NB4 (cell line): ENCODE measurements at regions not wholly inside any gene's neighbourhood (a gene's known extent, or its start where the extent isn't known, plus 50 kb on each side); places are given as distances from the start of the nearest gene placed in this dataset.
"Not testable (repeated sequence)": the region's sequence is repeated elsewhere in the genome, so short reads cannot be mapped to it uniquely, and the experiment has no call there.

ENCODE experiments used
- DNase-seq: peaks from one replicate; pipeline ENCODE4 v3.0.0; 2010; ENCODE audit warnings: low read depth
- H3K4me3 ChIP-seq: one replicate; pipeline ENCODE4 v1.5.1; 2011; ENCODE audit warnings: mild to moderate bottlenecking, low read depth, low read length, moderate library complexity
- CTCF ChIP-seq: IDR thresholded peaks from one replicate; pipeline ENCODE4 v1.5.1; 2012; ENCODE audit warnings: low read depth, low read length
- MAX ChIP-seq: IDR thresholded peaks from 2 replicates; pipeline ENCODE4 v1.6.1; 2011; ENCODE audit warnings: low read depth, low read length
- MYC ChIP-seq: IDR thresholded peaks from 2 replicates; pipeline ENCODE4 v1.6.1; 2011; ENCODE audit warnings: low read depth, low read length
- POLR2A ChIP-seq: IDR thresholded peaks from 2 replicates; pipeline ENCODE4 v1.6.1; 2011; ENCODE audit warnings: mild to moderate bottlenecking; ENCODE audit not compliant: insufficient read length; ENCODE audit errors: extremely low read depth

- TF ChIP-seq CTCF, result no peak
- no peak for TF ChIP-seq MYC
- no peak for TF ChIP-seq MAX
- TF ChIP-seq POLR2A, result no peak
These were observed 750.3 kb downstream of the ANKRD7 start for GRCh38 chr7:118974836-118975235.

GRCh38 chr7:118995350-118995749 is 770.8 kb downstream of the ANKRD7 start:
- no peak for DNase-seq
- TF ChIP-seq MAX (no peak), MYC (no peak), POLR2A (no peak), CTCF (no peak)
- no peak overlapping the region for H3K4me3 ChIP-seq

More at GRCh38 chr7:118974836-118975235, 750.3 kb downstream of the ANKRD7 start:
- no peak overlapping the region for H3K4me3 ChIP-seq
- no peak for DNase-seq

GRCh38 chr7:119007236-119007635 is 782.7 kb downstream of the ANKRD7 start:
- no peak overlapping the region for H3K4me3 ChIP-seq
- DNase-seq, result no peak
- TF ChIP-seq MYC (no peak), CTCF (no peak), POLR2A (no peak), MAX (no peak)

GRCh38 chr7:119010635-119011034 is 786.1 kb downstream of the ANKRD7 start:
- H3K4me3 ChIP-seq, result no peak overlapping the region
- TF ChIP-seq POLR2A (no peak), MAX (no peak), MYC (no peak), CTCF (no peak)
- no peak for DNase-seq

- no peak overlapping the region for H3K4me3 ChIP-seq
- DNase-seq, result no peak
- TF ChIP-seq CTCF (no peak), MYC (no peak), MAX (no peak), POLR2A (no peak)
These were observed 801.9 kb downstream of the ANKRD7 start for GRCh38 chr7:119026391-119026790.

GRCh38 chr7:119028736-119029135 is 804.2 kb downstream of the ANKRD7 start:
- H3K4me3 ChIP-seq, result no peak overlapping the region
- TF ChIP-seq MAX, result no peak
- TF ChIP-seq MYC, result no peak
- TF ChIP-seq POLR2A, result no peak
- TF ChIP-seq CTCF, result no peak
- DNase-seq, result no peak

- not testable (repeated sequence) for H3K4me3 ChIP-seq, DNase-seq
These were observed 807.6 kb downstream of the ANKRD7 start for GRCh38 chr7:119032136-119032535.
